GM12875 (cell line): ENCODE measurements at regions not wholly inside any gene's neighbourhood (a gene's known extent, or its start where the extent isn't known, plus 50 kb on each side); places are given as distances from the start of the nearest gene placed in this dataset.

ENCODE experiments used
- H3K4me3 ChIP-seq: one replicate; pipeline ENCODE4 v1.5.1; 2011; ENCODE audit warnings: low read depth, low read length, control low read depth
- TF ChIP-seq, protein P1 (sequence below): IDR thresholded peaks from 2 replicates; pipeline ENCODE4 v1.5.1; 2011; ENCODE audit warnings: low read depth, mild to moderate bottlenecking, control low read depth, inconsistent platforms, low read length, moderate library complexity, borderline replicate concordance; ENCODE audit not compliant: insufficient read depth

DNA sequence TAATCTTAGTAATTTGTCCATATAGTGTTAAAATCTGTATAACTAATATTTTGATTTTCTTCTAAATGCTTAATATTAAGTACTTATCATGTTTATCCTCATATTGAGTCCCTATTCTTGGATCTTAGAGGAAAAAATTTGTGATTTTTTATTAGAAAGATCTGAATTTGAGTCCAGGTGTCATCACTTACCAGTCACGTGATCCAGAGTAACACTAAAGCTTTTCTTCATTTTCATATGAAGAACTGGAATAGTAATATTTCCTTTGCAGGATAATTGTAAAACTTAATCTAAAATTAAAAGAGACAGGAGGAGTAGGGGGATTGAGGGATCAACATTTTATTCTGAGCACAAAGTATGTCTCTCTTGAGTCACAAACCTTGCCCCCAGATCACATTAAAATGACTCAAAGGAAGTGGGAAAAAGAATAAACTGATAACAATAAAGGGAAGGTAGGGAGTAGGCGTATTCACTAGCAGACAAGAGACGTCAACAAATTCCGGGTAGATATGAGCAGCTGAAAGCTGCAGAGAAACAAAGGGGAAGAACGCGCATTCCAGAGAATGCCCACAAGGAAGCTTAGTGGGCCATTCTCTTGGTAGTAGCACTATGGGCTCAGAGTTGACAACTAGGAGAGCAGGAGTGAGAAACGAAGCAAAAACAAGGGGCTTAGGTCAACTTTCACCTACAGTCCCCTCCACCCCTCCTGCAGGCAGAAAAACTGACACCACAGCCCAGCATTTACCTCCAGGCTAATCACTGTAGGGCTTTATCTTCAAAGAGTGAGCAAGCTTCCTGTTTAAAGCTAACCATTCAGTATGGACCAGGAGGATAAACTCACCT is 123.1 kb downstream of the SPRY2 start:
- no peak overlapping the region for H3K4me3 ChIP-seq
- TF ChIP-seq, protein P1, sequence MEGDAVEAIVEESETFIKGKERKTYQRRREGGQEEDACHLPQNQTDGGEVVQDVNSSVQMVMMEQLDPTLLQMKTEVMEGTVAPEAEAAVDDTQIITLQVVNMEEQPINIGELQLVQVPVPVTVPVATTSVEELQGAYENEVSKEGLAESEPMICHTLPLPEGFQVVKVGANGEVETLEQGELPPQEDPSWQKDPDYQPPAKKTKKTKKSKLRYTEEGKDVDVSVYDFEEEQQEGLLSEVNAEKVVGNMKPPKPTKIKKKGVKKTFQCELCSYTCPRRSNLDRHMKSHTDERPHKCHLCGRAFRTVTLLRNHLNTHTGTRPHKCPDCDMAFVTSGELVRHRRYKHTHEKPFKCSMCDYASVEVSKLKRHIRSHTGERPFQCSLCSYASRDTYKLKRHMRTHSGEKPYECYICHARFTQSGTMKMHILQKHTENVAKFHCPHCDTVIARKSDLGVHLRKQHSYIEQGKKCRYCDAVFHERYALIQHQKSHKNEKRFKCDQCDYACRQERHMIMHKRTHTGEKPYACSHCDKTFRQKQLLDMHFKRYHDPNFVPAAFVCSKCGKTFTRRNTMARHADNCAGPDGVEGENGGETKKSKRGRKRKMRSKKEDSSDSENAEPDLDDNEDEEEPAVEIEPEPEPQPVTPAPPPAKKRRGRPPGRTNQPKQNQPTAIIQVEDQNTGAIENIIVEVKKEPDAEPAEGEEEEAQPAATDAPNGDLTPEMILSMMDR, result no peak

- no peak overlapping the region for H3K4me3 ChIP-seq
- TF ChIP-seq, protein P1, result no peak
Observed at GRCh38 chr13:80215368-80215767, 125.6 kb downstream of the SPRY2 start.

DNA sequence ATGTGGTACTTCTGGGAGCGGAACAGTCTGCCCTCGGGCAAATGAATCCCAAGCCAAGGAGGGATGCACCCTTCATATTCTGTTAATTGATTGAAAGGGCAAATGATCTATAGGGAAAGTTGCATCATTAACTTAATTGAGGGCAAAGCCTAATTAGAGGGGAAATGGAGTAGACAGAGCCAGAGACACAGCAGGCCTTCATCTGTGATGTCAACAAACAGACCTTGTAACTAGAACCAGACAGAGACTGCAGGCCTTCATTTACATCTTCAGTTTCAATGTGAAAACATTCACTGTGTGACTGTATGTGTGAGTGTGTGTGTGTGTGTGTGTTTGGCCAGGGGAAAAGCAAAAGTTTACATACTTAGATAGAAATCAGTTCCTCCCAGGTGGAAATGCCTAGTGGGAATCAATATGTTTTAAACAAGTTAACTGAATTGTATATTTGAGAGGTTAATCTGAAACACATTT is 126.4 kb downstream of the SPRY2 start:
- no peak overlapping the region for H3K4me3 ChIP-seq

GRCh38 chr13:80214050-80214449 is 126.9 kb downstream of the SPRY2 start:
- H3K4me3 ChIP-seq, result no peak overlapping the region
- TF ChIP-seq, protein P1, result no peak

More for the DNA sequence above, 126.4 kb downstream of the SPRY2 start:
- TF ChIP-seq, protein P1, result no peak

GRCh38 chr13:80213201-80213600 is 127.7 kb downstream of the SPRY2 start:
- TF ChIP-seq, protein P1, result no peak
- no peak overlapping the region for H3K4me3 ChIP-seq

- no peak overlapping the region for H3K4me3 ChIP-seq
- TF ChIP-seq, protein P1, result no peak
Observed at GRCh38 chr13:80211566-80211965, 129.4 kb downstream of the SPRY2 start.

- H3K4me3 ChIP-seq, result no peak overlapping the region
- TF ChIP-seq, protein P1, result no peak
Observed at GRCh38 chr13:80204642-80205041, 136.3 kb downstream of the SPRY2 start.
